ENCODE measurements at regions not wholly inside any gene's neighbourhood (a gene's known extent, or its start where the extent isn't known, plus 50 kb on each side); places are given as distances from the start of the nearest gene placed in this dataset.

- Histone ChIP-seq H3K27ac (replicated peaks) (no peak overlapping the region), H3K4me3 (no peak overlapping the region), H3K36me3 (no peaks in the 10 kb centered on the region), H3K9me3 (replicated peaks) (no peaks in the 10 kb centered on the region), H3K4me1 (no peaks in the 10 kb centered on the region), H3K27me3 (ENCODE audit: low read depth) (no peaks in the 10 kb centered on the region)
- no peak for TF ChIP-seq CTCF (IDR thresholded peaks at IDR 0.05; ENCODE audit: borderline replicate concordance)
- DNase-seq, result no peak
- intact Hi-C loops (cut with micrococcal nuclease), result no loop called here
Observed at GRCh38 chr11:112499153-112499880, 238.7 kb upstream of the PLET1 start.

- H3K27me3 ChIP-seq (ENCODE audit: low read depth), result no peaks in the 10 kb centered on the region
- no peaks in the 10 kb centered on the region for H3K9me3 ChIP-seq (replicated peaks)
- no peak for DNase-seq
- H3K36me3 ChIP-seq, result no peaks in the 10 kb centered on the region
- TF ChIP-seq CTCF (IDR thresholded peaks at IDR 0.05; ENCODE audit: borderline replicate concordance), result no peak
- no peaks in the 10 kb centered on the region for H3K4me1 ChIP-seq
- H3K27ac ChIP-seq (replicated peaks), result no peak overlapping the region
- intact Hi-C loops (cut with micrococcal nuclease), result no loop called here
- H3K4me3 ChIP-seq, result no peak overlapping the region
Observed at GRCh38 chr11:112499881-112500204, 239.2 kb upstream of the PLET1 start.

GRCh38 chr11:112503410-112503809, 242.8 kb upstream of the PLET1 start:
- no peak for TF ChIP-seq CTCF (IDR thresholded peaks at IDR 0.05; ENCODE audit: borderline replicate concordance)
- no peaks in the 10 kb centered on the region for H3K9me3 ChIP-seq (replicated peaks)
- H3K4me1 ChIP-seq, result no peaks in the 10 kb centered on the region

GRCh38 chr11:112504056-112504455, 243.4 kb upstream of the PLET1 start:
- no peak overlapping the region for H3K27ac ChIP-seq (replicated peaks)
- H3K4me1 ChIP-seq, result no peaks in the 10 kb centered on the region
- H3K9me3 ChIP-seq (replicated peaks), result no peaks in the 10 kb centered on the region
- H3K27me3 ChIP-seq (ENCODE audit: low read depth), result no peaks in the 10 kb centered on the region
- intact Hi-C loops (cut with micrococcal nuclease), result no loop called here
- H3K4me3 ChIP-seq, result no peak overlapping the region
- DNase-seq, result no peak
- no peaks in the 10 kb centered on the region for H3K36me3 ChIP-seq
- no peak for TF ChIP-seq CTCF (IDR thresholded peaks at IDR 0.05; ENCODE audit: borderline replicate concordance)

More at GRCh38 chr11:112503410-112503809, 242.8 kb upstream of the PLET1 start:
- no peak overlapping the region for H3K27ac ChIP-seq (replicated peaks)
- no peaks in the 10 kb centered on the region for H3K27me3 ChIP-seq (ENCODE audit: low read depth)
- H3K4me3 ChIP-seq, result no peak overlapping the region
- no peak for DNase-seq
- intact Hi-C loops (cut with micrococcal nuclease), result no loop called here
- no peaks in the 10 kb centered on the region for H3K36me3 ChIP-seq

GRCh38 chr11:112506852-112507251, 246.2 kb upstream of the PLET1 start:
- intact Hi-C loops (cut with micrococcal nuclease), result no loop called here

More at GRCh38 chr11:112506852-112507251, 246.2 kb upstream of the PLET1 start:
- no peak for TF ChIP-seq CTCF (IDR thresholded peaks at IDR 0.05; ENCODE audit: borderline replicate concordance)
- no peaks in the 10 kb centered on the region for H3K4me1 ChIP-seq
- no peaks in the 10 kb centered on the region for H3K27me3 ChIP-seq (ENCODE audit: low read depth)
- H3K9me3 ChIP-seq (replicated peaks), result no peaks in the 10 kb centered on the region
- DNase-seq, result no peak
- no peaks in the 10 kb centered on the region for H3K36me3 ChIP-seq
- no peak overlapping the region for H3K27ac ChIP-seq (replicated peaks)
- H3K4me3 ChIP-seq, result no peak overlapping the region
